Ascending aorta (tissue), 2 donors: ENCODE measurements at regions not wholly inside any gene's neighbourhood (a gene's known extent, or its start where the extent isn't known, plus 50 kb on each side); places are given as distances from the start of the nearest gene placed in this dataset.

Experiments
- DNase-seq, 2 donors: peaks; one replicate each; pipeline ENCODE4 v3.0.0-alpha.2; 2019; ENCODE audit warnings: low spot score in 2 of 2
- H3K27ac ChIP-seq, 2 donors: fragments of 200-600 bp; sonication (generic); one replicate each; pipeline ENCODE4 v1.5.1; 2016 to 2017; ENCODE audit warnings: mild to moderate bottlenecking in 1 of 2
- H3K27me3 ChIP-seq: fragments of 200-600 bp; sonication (generic); one replicate; pipeline ENCODE4 v1.5.1; 2017
- H3K36me3 ChIP-seq, 2 donors: fragments of 200-600 bp; sonication (generic); one replicate each; pipeline ENCODE4 v1.5.1; 2016
- H3K4me1 ChIP-seq, 2 donors: fragments of 200-600 bp; sonication (generic); one replicate each; pipeline ENCODE4 v1.5.1; 2016 to 2017; ENCODE audit warnings: mild to moderate bottlenecking in 1 of 2
- H3K4me3 ChIP-seq, 2 donors: fragments of 200-600 bp; sonication (generic); one replicate each; pipeline ENCODE4 v1.5.1; 2016 to 2017; ENCODE audit warnings: mild to moderate bottlenecking in 1 of 2
- H3K9me3 ChIP-seq, 2 donors: fragments of 200-600 bp; sonication (generic); one replicate each; pipeline ENCODE4 v1.5.1; 2016
- intact Hi-C: fragments of 100-400 bp; cut with DNase I; formaldehyde crosslinking; loops from one replicate; pipeline ENCODE4 v1.15.1; 2023
- TF ChIP-seq, protein P1 (sequence below), 3 experiments: fragments of 200-600 bp in 2 of 3; fragments of 450-650 bp in 1 of 3; sonication (generic) in 2 of 3; IDR thresholded peaks; one replicate each; pipeline ENCODE4 v1.5.1; 2016 to 2019; ENCODE audit warnings: antibody characterized with exemption in 3 of 3, mild to moderate bottlenecking in 1 of 3, moderate library complexity in 1 of 3

DNA sequence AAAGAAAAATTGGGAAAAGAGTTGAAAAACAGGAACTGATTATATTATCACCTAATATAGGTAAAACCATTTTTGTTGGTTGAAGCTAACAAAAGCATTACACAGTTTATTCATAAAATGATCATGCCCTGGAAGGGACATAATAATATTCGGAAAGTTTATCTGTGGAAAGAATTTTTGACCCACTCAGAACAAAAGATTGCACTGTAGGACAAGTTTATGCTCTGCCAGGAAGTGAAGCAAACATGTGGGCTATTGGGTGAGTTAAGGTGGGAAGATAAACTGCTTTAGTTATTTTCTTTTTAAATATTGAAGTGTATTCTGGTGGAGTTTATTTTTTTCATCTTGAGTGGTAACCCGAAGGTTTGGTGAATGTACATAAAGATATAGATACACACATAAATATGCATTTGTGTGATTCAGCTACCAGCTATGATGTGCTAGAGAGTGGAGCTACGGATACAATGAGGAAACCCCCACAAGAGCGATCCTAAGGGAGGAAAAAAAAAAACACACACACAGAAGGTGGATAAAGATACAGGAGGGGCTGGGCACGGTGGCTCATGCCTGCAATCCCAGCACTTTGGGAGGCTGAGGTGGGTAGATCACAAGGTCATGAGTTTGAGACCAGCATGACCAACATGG is 506.4 kb upstream of the THBS1 start:
- intact Hi-C loops = no loop called here
- DNase-seq = no peak
- no peaks in the 10 kb centered on the region for H3K36me3 ChIP-seq
- H3K27me3 ChIP-seq = no peaks in the 10 kb centered on the region
- no peak overlapping the region for H3K4me3 ChIP-seq
- no peak overlapping the region for H3K27ac ChIP-seq
- H3K4me1 ChIP-seq = no peaks in the 10 kb centered on the region
- TF ChIP-seq, protein P1, sequence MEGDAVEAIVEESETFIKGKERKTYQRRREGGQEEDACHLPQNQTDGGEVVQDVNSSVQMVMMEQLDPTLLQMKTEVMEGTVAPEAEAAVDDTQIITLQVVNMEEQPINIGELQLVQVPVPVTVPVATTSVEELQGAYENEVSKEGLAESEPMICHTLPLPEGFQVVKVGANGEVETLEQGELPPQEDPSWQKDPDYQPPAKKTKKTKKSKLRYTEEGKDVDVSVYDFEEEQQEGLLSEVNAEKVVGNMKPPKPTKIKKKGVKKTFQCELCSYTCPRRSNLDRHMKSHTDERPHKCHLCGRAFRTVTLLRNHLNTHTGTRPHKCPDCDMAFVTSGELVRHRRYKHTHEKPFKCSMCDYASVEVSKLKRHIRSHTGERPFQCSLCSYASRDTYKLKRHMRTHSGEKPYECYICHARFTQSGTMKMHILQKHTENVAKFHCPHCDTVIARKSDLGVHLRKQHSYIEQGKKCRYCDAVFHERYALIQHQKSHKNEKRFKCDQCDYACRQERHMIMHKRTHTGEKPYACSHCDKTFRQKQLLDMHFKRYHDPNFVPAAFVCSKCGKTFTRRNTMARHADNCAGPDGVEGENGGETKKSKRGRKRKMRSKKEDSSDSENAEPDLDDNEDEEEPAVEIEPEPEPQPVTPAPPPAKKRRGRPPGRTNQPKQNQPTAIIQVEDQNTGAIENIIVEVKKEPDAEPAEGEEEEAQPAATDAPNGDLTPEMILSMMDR (IDR thresholded peaks at IDR 0.05) = no peak
- H3K9me3 ChIP-seq = no peaks in the 10 kb centered on the region

DNA sequence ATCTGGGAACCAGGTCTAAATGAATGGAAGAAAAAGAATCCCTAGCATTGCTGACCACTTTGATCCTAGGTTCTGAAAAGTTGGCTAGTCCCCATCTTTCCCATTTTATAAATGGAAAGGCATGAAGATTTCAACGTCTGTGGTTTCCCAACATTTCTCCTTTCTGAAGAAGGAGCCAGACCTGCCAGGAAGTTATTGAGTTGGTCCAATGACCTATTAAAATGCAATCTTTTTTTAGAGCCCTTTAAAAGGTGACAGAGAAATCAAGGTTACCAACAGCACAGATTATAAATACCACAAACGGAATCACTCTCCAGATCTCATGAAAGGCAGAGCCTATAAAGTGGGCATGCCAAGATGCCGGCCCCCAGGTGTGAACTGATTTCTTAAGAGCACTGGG is 505.6 kb upstream of the THBS1 start:
- intact Hi-C loops = no loop called here
- no peaks in the 10 kb centered on the region for H3K36me3 ChIP-seq
- no peaks in the 10 kb centered on the region for H3K4me1 ChIP-seq
- no peak for DNase-seq
- H3K4me3 ChIP-seq = no peak overlapping the region
- TF ChIP-seq, protein P1 (IDR thresholded peaks at IDR 0.05) = no peak
- no peaks in the 10 kb centered on the region for H3K27me3 ChIP-seq
- H3K9me3 ChIP-seq = no peaks in the 10 kb centered on the region
- H3K27ac ChIP-seq = no peak overlapping the region

DNA sequence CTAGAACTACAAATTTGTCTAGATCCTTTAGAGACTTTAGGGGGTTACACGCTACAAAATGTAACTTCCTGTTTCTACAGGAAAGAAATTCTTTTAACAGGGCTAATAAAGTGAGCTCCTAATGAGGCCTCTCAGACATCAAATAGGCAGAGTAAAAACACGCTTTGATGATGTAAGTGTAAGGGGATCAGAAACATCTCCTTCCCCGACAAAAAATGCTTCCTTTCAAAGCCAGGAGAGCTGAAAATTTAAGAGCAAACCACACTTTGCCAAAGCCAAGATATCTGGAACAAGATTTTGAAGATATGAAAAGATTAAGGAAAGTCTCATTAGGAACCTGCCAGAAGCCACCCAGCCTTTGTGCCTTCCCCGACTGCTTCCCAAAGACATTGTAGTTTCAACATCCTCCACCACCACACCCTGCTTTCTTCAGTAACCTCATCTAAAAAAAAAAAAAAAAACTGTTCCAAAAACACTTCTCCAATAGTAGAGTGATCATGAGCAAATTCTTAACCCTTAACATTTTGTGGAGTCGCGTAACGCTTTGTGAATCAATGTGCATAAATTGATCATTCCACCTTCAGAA is 505.0 kb upstream of the THBS1 start:
- H3K27me3 ChIP-seq = no peaks in the 10 kb centered on the region
- H3K27ac ChIP-seq = no peak overlapping the region
- H3K36me3 ChIP-seq = no peaks in the 10 kb centered on the region
- intact Hi-C loops = no loop called here
- no peaks in the 10 kb centered on the region for H3K9me3 ChIP-seq
- no peak for DNase-seq
- H3K4me3 ChIP-seq = no peak overlapping the region
- H3K4me1 ChIP-seq = no peaks in the 10 kb centered on the region
- TF ChIP-seq, protein P1 (IDR thresholded peaks at IDR 0.05) = no peak

DNA sequence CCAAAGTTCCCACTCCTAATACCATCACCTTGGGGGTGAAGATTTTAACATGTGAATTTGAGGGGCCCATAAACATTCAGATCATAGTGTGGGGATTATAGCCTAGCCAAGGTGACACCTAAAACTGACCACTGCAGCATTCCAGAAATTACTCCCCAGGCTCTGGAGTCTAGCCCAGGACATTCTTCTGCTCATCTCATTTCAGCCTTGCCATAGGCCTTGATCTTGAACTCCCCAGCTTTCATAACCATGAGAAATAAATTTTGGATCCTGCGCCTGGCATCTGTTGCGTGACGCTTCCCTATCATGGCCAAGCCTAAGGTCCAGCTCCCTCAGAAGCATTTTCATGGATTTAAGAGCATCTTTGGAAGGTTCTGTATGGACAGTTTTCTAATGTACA is 502.9 kb upstream of the THBS1 start:
- intact Hi-C loops = no loop called here
- Histone ChIP-seq H3K27me3 (no peaks in the 10 kb centered on the region), H3K4me1 (no peaks in the 10 kb centered on the region), H3K27ac (no peak overlapping the region), H3K4me3 (no peak overlapping the region), H3K9me3 (no peaks in the 10 kb centered on the region), H3K36me3 (no peaks in the 10 kb centered on the region)
- TF ChIP-seq, protein P1 (IDR thresholded peaks at IDR 0.05) = no peak
- no peak for DNase-seq

DNA sequence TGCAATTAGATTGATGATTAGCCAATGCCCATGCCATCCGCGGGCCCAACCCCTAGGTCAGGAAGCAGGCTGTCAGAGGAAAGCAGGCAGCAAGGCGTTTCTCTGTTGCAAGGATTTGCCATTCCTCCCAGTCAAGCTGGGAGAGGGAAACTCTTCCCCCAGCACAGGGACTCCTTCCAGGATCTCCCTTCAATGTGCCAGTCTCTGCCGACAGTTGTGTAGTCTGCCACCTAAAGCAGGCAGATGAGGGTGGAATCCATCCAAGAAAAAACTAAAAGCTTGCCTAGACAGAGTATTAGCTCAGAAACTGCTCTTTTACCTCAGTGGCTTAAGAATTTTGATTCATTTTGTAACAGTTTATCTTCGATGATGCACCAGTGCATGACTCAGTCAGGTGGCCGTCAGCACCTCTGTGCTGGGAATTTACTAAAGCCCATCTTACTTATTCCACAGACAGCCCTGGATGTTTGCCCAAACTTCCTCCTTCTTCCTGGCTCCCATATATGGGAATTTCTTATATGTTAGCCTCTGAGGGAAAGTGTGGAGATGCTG is 501.5 kb upstream of the THBS1 start:
- DNase-seq = no peak
- H3K27ac ChIP-seq = no peak overlapping the region
- H3K36me3 ChIP-seq = no peaks in the 10 kb centered on the region
- no peaks in the 10 kb centered on the region for H3K4me1 ChIP-seq
- intact Hi-C loops = no loop called here
- no peaks in the 10 kb centered on the region for H3K9me3 ChIP-seq
- TF ChIP-seq, protein P1 (IDR thresholded peaks at IDR 0.05) = no peak
- no peak overlapping the region for H3K4me3 ChIP-seq
- no peaks in the 10 kb centered on the region for H3K27me3 ChIP-seq
